ENCODE measurements at regions not wholly inside any gene's neighbourhood (a gene's known extent, or its start where the extent isn't known, plus 50 kb on each side); places are given as distances from the start of the nearest gene placed in this dataset.

- no peak for TF ChIP-seq CTCF (IDR thresholded peaks at IDR 0.05)
- H3K36me3 ChIP-seq, result no peaks in the 10 kb centered on the region
- H3K27ac ChIP-seq, result no peak overlapping the region
- H3K9me3 ChIP-seq, result no peaks in the 10 kb centered on the region
- ATAC-seq (ENCODE audit: insufficient number of reproducible peaks, low FRiP score, low read depth) (no peak), DNase-seq (ENCODE audit: low spot score) (no peak)
- no peaks in the 10 kb centered on the region for H3K27me3 ChIP-seq (replicated peaks; ENCODE audit: insufficient read depth)
- no peaks in the 10 kb centered on the region for H3K4me1 ChIP-seq (ENCODE audit: control insufficient read depth in 1 of 2, low read depth in 2 of 2)
- no peak overlapping the region for H3K4me3 ChIP-seq
Measured at GRCh38 chrX:34382416-34382815, 250.3 kb upstream of the FAM47A start.

- Histone ChIP-seq H3K4me3 (no peak overlapping the region), H3K9me3 (no peaks in the 10 kb centered on the region), H3K4me1 (ENCODE audit: control insufficient read depth in 1 of 2, low read depth in 2 of 2) (no peaks in the 10 kb centered on the region), H3K27me3 (replicated peaks; ENCODE audit: insufficient read depth) (no peaks in the 10 kb centered on the region), H3K27ac (no peak overlapping the region), H3K36me3 (no peaks in the 10 kb centered on the region)
- no peak for TF ChIP-seq CTCF (IDR thresholded peaks at IDR 0.05)
- no peak for ATAC-seq (ENCODE audit: insufficient number of reproducible peaks, low FRiP score, low read depth)
- no peak for DNase-seq (ENCODE audit: low spot score)
Measured at GRCh38 chrX:34381241-34381640, 249.1 kb upstream of the FAM47A start.

GRCh38 chrX:34379891-34380290 lies 247.8 kb upstream of the FAM47A start:
- Histone ChIP-seq H3K4me3 (no peak overlapping the region), H3K4me1 (ENCODE audit: control insufficient read depth in 1 of 2, low read depth in 2 of 2) (no peaks in the 10 kb centered on the region), H3K9me3 (no peaks in the 10 kb centered on the region), H3K27me3 (replicated peaks; ENCODE audit: insufficient read depth) (no peaks in the 10 kb centered on the region), H3K36me3 (no peaks in the 10 kb centered on the region), H3K27ac (no peak overlapping the region)
- TF ChIP-seq CTCF (IDR thresholded peaks at IDR 0.05), result no peak
- no peak for ATAC-seq (ENCODE audit: insufficient number of reproducible peaks, low FRiP score, low read depth)
- DNase-seq (ENCODE audit: low spot score), result no peak

- no peaks in the 10 kb centered on the region for H3K27me3 ChIP-seq (replicated peaks; ENCODE audit: insufficient read depth)
- no peak overlapping the region for H3K4me3 ChIP-seq
- no peak for ATAC-seq (ENCODE audit: insufficient number of reproducible peaks, low FRiP score, low read depth)
Measured at GRCh38 chrX:34377645-34378044, 245.5 kb upstream of the FAM47A start.

GRCh38 chrX:34371754-34372153 lies 239.6 kb upstream of the FAM47A start:
- no peak for TF ChIP-seq CTCF (IDR thresholded peaks at IDR 0.05)
- Histone ChIP-seq H3K36me3 (no peaks in the 10 kb centered on the region), H3K9me3 (no peaks in the 10 kb centered on the region), H3K27ac (no peak overlapping the region), H3K4me3 (no peak overlapping the region), H3K4me1 (ENCODE audit: control insufficient read depth in 1 of 2, low read depth in 2 of 2) (no peaks in the 10 kb centered on the region), H3K27me3 (replicated peaks; ENCODE audit: insufficient read depth) (no peaks in the 10 kb centered on the region)
- ATAC-seq (ENCODE audit: insufficient number of reproducible peaks, low FRiP score, low read depth) (no peak), DNase-seq (ENCODE audit: low spot score) (no peak)

More at GRCh38 chrX:34377645-34378044, 245.5 kb upstream of the FAM47A start:
- no peak overlapping the region for H3K27ac ChIP-seq
- no peak for TF ChIP-seq CTCF (IDR thresholded peaks at IDR 0.05)
- no peak for DNase-seq (ENCODE audit: low spot score)
- no peaks in the 10 kb centered on the region for H3K36me3 ChIP-seq
- no peaks in the 10 kb centered on the region for H3K4me1 ChIP-seq (ENCODE audit: control insufficient read depth in 1 of 2, low read depth in 2 of 2)
- no peaks in the 10 kb centered on the region for H3K9me3 ChIP-seq

Measured in thoracic aorta (tissue), 2 donors.